Gastroesophageal sphincter (tissue), 4 donors: ENCODE measurements at regions not wholly inside any gene's neighbourhood (a gene's known extent, or its start where the extent isn't known, plus 50 kb on each side); places are given as distances from the start of the nearest gene placed in this dataset.

Experiments
- ATAC-seq: fragments of 150-250 bp; one replicate; pipeline ENCODE4 v1.9.1; 2016; ENCODE audit warnings: mild to moderate bottlenecking, moderate library complexity
- H3K27ac ChIP-seq, 4 donors: fragments of 200-600 bp; sonication (generic) in 3 of 4; 1 replicate in 3 of 4; 2 replicates in 1 of 4; pipeline ENCODE4 v1.5.1; 2016 to 2019
- H3K27me3 ChIP-seq: fragments of 200-600 bp; sonication (generic); one replicate; pipeline ENCODE4 v1.5.1; 2019
- H3K36me3 ChIP-seq, 2 donors: fragments of 200-600 bp; sonication (generic); one replicate each; pipeline ENCODE4 v1.5.1; 2019; ENCODE audit warnings: control low read depth in 1 of 2
- H3K4me1 ChIP-seq, 3 donors: fragments of 200-600 bp; sonication (generic); 1 replicate in 2 of 3; 2 replicates in 1 of 3; pipeline ENCODE4 v1.5.1; 2016 to 2019; ENCODE audit warnings: control low read depth in 2 of 3
- H3K4me3 ChIP-seq, 2 donors: fragments of 200-600 bp; sonication (generic); one replicate each; pipeline ENCODE4 v1.5.1; 2019; ENCODE audit warnings: mild to moderate bottlenecking in 1 of 2, moderate library complexity in 1 of 2
- H3K9me3 ChIP-seq, 3 donors: fragments of 200-600 bp; sonication (generic); one replicate each; pipeline ENCODE4 v1.5.1; 2017 to 2019; ENCODE audit warnings: control low read depth in 2 of 3
- EP300 ChIP-seq: sonication (generic); formaldehyde crosslinking; IDR thresholded peaks from one replicate; pipeline ENCODE4 v1.6.1; 2017; ENCODE audit warnings: antibody characterized with exemption, mild to moderate bottlenecking
- POLR2A ChIP-seq, 2 donors: fragments of 450-650 bp; IDR thresholded peaks; one replicate each; pipeline ENCODE4 v1.6.1; 2017; ENCODE audit warnings: antibody characterized with exemption in 2 of 2, mild to moderate bottlenecking in 2 of 2, moderate library complexity in 1 of 2
- POLR2AphosphoS5 ChIP-seq: sonication (generic); formaldehyde crosslinking; IDR thresholded peaks from one replicate; pipeline ENCODE4 v1.6.1; 2017; ENCODE audit warnings: antibody characterized with exemption
- WGBS, 2 donors: methylation state at CpG; one replicate each; pipeline ENCODE4 v1.1.5; 2018; ENCODE audit warnings: low coverage in 1 of 2; 5-methylcytosine and 5-hydroxymethylcytosine counted together
- TF ChIP-seq, protein P1 (sequence below), 4 experiments: fragments of 200-600 bp in 2 of 4; fragments of 450-650 bp in 2 of 4; sonication (generic) in 1 of 4; IDR thresholded peaks; one replicate each; pipeline ENCODE4 v1.5.1; 2017 to 2019; ENCODE audit warnings: antibody characterized with exemption in 4 of 4, mild to moderate bottlenecking in 2 of 4, moderate library complexity in 2 of 4

DNA sequence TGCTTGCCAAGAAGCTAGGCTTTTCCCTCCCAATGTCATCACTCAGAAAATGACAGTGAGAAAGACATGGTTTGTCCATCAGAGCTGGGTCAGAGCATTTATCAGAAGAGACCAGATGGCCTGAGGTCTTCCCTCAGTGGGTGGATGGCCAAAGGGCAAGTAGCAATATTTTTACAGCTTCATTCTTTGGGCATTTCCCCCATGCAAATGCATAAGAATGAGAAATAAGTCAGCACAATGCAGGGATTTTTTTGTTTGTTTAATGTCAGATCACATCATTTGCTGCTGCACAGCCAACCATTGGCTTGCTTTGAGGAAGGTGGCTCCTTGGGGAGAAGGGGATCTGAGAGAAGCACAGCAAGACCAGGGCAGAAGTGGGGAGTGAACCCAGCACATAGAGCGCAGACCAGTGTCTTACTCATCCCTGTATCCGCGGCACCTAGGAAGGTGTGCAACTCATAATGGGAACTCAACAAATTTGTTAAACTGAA, 209.6 kb downstream of the SEMA6A start:
- H3K4me3 ChIP-seq = no peak overlapping the region
- no peak for TF ChIP-seq EP300
- TF ChIP-seq, protein P1, sequence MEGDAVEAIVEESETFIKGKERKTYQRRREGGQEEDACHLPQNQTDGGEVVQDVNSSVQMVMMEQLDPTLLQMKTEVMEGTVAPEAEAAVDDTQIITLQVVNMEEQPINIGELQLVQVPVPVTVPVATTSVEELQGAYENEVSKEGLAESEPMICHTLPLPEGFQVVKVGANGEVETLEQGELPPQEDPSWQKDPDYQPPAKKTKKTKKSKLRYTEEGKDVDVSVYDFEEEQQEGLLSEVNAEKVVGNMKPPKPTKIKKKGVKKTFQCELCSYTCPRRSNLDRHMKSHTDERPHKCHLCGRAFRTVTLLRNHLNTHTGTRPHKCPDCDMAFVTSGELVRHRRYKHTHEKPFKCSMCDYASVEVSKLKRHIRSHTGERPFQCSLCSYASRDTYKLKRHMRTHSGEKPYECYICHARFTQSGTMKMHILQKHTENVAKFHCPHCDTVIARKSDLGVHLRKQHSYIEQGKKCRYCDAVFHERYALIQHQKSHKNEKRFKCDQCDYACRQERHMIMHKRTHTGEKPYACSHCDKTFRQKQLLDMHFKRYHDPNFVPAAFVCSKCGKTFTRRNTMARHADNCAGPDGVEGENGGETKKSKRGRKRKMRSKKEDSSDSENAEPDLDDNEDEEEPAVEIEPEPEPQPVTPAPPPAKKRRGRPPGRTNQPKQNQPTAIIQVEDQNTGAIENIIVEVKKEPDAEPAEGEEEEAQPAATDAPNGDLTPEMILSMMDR (IDR thresholded peaks at IDR 0.05) = no peak
- TF ChIP-seq POLR2AphosphoS5 = no peak
- TF ChIP-seq POLR2A (IDR thresholded peaks at IDR 0.05) = no peak
- 100% methylated on average over 1 of the region's 3 CpGs; no CpG with 5 or more reads in 1 of the 2 donors for WGBS, 2 donors
- no peak for ATAC-seq
- peaks cover 0 to 20% (median 8%) of the 10 kb centered on the region in 3 donors for H3K4me1 ChIP-seq
- H3K9me3 ChIP-seq = no peaks in the 10 kb centered on the region
- no peaks in the 10 kb centered on the region for H3K36me3 ChIP-seq
- no peak overlapping the region for H3K27ac ChIP-seq
- H3K27me3 ChIP-seq = no peaks in the 10 kb centered on the region

DNA sequence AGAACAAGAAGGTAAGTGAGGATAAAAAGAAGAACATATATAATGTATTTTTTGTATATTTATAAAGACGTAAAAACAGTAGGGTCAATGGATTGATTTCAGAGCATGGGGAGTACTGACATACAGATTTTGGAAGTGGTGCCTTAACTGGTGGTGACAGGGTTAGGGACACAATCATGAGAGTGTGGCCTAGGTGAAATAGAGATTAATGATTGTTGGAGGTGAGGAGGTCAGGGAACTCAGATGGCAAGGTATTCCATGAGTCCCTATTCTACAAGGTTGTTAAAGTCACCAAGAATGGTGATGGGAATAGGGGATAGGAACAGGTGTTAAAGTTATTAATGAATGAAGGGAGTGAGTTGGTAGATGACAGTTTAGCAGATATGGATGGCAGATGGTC, 210.8 kb downstream of the SEMA6A start:
- 88 to 100% methylated on average over 1 of the region's 1 CpG for WGBS, 2 donors
- TF ChIP-seq POLR2AphosphoS5 (no peak), POLR2A (IDR thresholded peaks at IDR 0.05) (no peak), EP300 (no peak)
- TF ChIP-seq, protein P1 (IDR thresholded peaks at IDR 0.05) = no peak

DNA sequence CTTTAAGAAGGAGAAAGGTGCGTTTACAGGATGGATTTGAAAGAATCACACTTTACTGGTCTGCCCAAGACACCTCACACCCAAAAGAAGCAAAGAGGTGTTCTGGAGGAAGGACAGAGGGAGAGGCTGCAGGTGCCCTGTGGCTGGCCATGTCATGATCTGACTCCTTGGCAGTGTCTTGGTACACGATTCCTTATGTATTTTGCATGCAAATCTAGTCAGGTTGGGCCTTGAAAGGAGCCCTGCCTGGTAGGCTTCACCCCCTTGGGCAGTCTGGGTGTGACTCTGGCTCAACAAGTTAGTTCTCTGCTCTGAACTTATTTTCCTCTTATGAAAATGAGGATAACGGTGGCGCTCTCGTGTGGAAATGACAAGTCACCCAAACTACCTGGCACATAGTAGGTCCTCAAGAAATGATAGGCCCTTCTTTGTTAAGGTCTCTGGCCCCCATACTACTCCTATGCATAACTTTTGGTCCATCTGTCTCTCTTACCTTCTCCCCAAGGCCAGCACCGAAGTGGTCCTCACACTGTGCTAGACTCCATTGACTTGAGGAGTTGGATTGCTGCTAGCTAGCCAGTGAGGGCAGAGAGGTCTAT, 212.5 kb downstream of the SEMA6A start:
- H3K27me3 ChIP-seq = no peaks in the 10 kb centered on the region
- WGBS, 2 donors = 57 to 100% methylated on average over 3 to 4 of the region's 6 CpGs
- peak overlapping the region in 2 of 4 donors; percentile 60 to 72 for H3K27ac ChIP-seq
- H3K4me1 ChIP-seq = peaks cover 0 to 36% (median 12%) of the 10 kb centered on the region in 3 donors
- no peaks in the 10 kb centered on the region for H3K36me3 ChIP-seq
- H3K4me3 ChIP-seq = peak overlapping the region in 1 of 2 donors; percentile 53
- H3K9me3 ChIP-seq = no peaks in the 10 kb centered on the region
- no peak for ATAC-seq
- TF ChIP-seq POLR2A (IDR thresholded peaks at IDR 0.05) (no peak), EP300 (no peak), POLR2AphosphoS5 (no peak)
- TF ChIP-seq, protein P1 (IDR thresholded peaks at IDR 0.05) = no peak

More for the DNA sequence above, 210.8 kb downstream of the SEMA6A start:
- H3K27ac ChIP-seq = no peak overlapping the region
- no peak overlapping the region for H3K4me3 ChIP-seq
- peaks cover 0 to 33% (median 12%) of the 10 kb centered on the region in 3 donors for H3K4me1 ChIP-seq
- H3K9me3 ChIP-seq = no peaks in the 10 kb centered on the region
- no peaks in the 10 kb centered on the region for H3K27me3 ChIP-seq
- ATAC-seq = no peak
- no peaks in the 10 kb centered on the region for H3K36me3 ChIP-seq

DNA sequence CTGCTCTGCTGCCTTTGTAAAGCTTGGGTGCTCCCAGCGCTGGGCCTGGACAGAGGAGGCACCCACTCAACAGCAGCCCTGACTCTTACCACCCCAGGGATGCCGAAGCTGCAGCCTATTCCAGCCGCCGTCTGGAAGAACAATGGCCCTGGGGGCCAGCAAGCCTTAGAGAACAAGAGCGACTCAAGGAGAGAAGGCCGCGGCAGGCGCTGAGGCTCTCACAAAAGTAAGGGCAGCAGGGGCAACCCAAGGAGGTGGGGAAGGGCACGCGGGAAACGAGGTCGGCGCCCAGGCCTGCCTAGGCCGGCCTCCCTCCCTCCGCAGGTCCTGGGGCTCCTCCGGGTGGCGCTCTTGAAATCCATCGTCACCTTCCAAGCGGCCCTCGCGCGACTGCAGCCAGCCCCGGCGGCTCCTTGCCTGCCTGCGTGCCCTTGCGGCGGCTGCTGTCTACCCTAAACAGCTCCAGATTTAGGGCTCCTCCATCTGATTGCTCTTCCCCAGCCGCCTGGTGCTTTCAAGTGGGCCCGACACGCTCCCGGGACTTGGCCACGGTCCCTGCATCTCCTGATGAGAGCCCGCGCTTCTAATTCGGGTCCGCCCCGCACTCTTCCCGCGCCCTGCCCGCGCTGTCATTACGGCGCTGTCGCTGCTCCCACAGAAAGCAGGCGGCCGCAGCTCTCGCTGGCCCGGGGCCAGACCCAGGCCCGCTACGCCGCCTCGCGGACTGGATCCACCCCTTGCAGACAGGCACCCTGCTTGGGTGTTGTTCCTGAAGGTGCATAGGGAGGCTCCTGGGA, 213.3 kb downstream of the SEMA6A start:
- peak overlapping the region in 3 of 4 donors; percentile 59 to 72 (median 60) for H3K27ac ChIP-seq
- no peaks in the 10 kb centered on the region for H3K27me3 ChIP-seq
- no peaks in the 10 kb centered on the region for H3K9me3 ChIP-seq
- ATAC-seq = peak; percentile 65
- TF ChIP-seq EP300 = no peak
- TF ChIP-seq POLR2AphosphoS5 = peak; percentile 58
- no peak for TF ChIP-seq POLR2A (IDR thresholded peaks at IDR 0.05)
- TF ChIP-seq, protein P1 (IDR thresholded peaks at IDR 0.05) = peak; percentile 14 to 59 (median 28)
- H3K4me1 ChIP-seq = peaks cover 0 to 36% (median 12%) of the 10 kb centered on the region in 3 donors
- H3K4me3 ChIP-seq = peak overlapping the region; percentile 26 to 53
- H3K36me3 ChIP-seq = no peaks in the 10 kb centered on the region
- WGBS, 2 donors = 16 to 20% methylated on average over 7 to 8 of the region's 53 CpGs
